Fibroblast of lung (primary cell): ENCODE measurements at regions not wholly inside any gene's neighbourhood (a gene's known extent, or its start where the extent isn't known, plus 50 kb on each side); places are given as distances from the start of the nearest gene placed in this dataset.
A peak's percentile ranks its signal among the peaks of the same experiment; 100 is the strongest.

ENCODE experiments used
- DNase-seq, 2 donors: peaks; one replicate each; pipeline versions ENCODE4 v3.0.0 to v3.0.0-alpha.2; 2010; ENCODE audit warnings: low read depth in 2 of 2
- H2AFZ ChIP-seq: 2 replicates; pipeline ENCODE4 v1.5.1; 2012; ENCODE audit warnings: low read length, control low read depth, inconsistent platforms
- H3K27ac ChIP-seq: 2 replicates; pipeline ENCODE4 v1.5.1; 2011; ENCODE audit warnings: low read length, control low read depth; ENCODE audit not compliant: insufficient read depth
- H3K27me3 ChIP-seq: 2 replicates; pipeline ENCODE4 v1.5.1; 2011; ENCODE audit warnings: mild to moderate bottlenecking, low read length; ENCODE audit not compliant: control insufficient read depth, insufficient read depth
- H3K36me3 ChIP-seq: 2 replicates; pipeline ENCODE4 v1.5.1; 2011; ENCODE audit warnings: low read length; ENCODE audit not compliant: control insufficient read depth, insufficient read depth
- H3K4me1 ChIP-seq: 2 replicates; pipeline ENCODE4 v1.5.1; 2011; ENCODE audit warnings: low read length; ENCODE audit not compliant: control insufficient read depth, insufficient read depth; ENCODE audit errors: extremely low read depth
- H3K4me2 ChIP-seq: 2 replicates; pipeline ENCODE4 v1.5.1; 2011; ENCODE audit warnings: low read length, control low read depth; ENCODE audit not compliant: insufficient read depth; ENCODE audit errors: extremely low read depth
- H3K4me3 ChIP-seq, 4 experiments: fragments of 200-600 bp in 1 of 4; sonication (generic) in 1 of 4; replicated peaks in 1 of 4; 2 replicates each; pipeline ENCODE4 v1.5.1; 2011 to 2016; ENCODE audit warnings: low read length in 4 of 4, low read depth in 3 of 4, mild to moderate bottlenecking in 3 of 4, control low read depth in 2 of 4, inconsistent platforms in 1 of 4, mixed read lengths in 1 of 4; ENCODE audit not compliant: insufficient read depth in 1 of 4; ENCODE audit errors: control extremely low read depth in 1 of 4
- H3K79me2 ChIP-seq: 2 replicates; pipeline ENCODE4 v1.5.1; 2012; ENCODE audit warnings: mild to moderate bottlenecking, low read length, inconsistent platforms; ENCODE audit not compliant: control insufficient read depth, insufficient read depth
- H3K9ac ChIP-seq: 2 replicates; pipeline ENCODE4 v1.5.1; 2011; ENCODE audit warnings: mild to moderate bottlenecking, low read length, control low read depth; ENCODE audit not compliant: insufficient read depth
- H3K9me3 ChIP-seq: 2 replicates; pipeline ENCODE4 v1.5.1; 2012; ENCODE audit warnings: low read depth, low read length; ENCODE audit not compliant: control insufficient read depth, insufficient read depth
- H4K20me1 ChIP-seq: 2 replicates; pipeline ENCODE4 v1.5.1; 2011; ENCODE audit warnings: low read length; ENCODE audit not compliant: control insufficient read depth, insufficient read depth; ENCODE audit errors: extremely low read depth
- CTCF ChIP-seq, 2 donors: IDR thresholded peaks in 1 of 2; conservative IDR thresholded peaks in 1 of 2; 1 replicate in 1 of 2; 2 replicates in 1 of 2; pipeline ENCODE4 v1.5.1; 2011 to 2012; ENCODE audit warnings: low read length in 2 of 2, control low read depth in 1 of 2, inconsistent platforms in 1 of 2, low read depth in 1 of 2, mild to moderate bottlenecking in 1 of 2
- EZH2 ChIP-seq: IDR thresholded peaks from 2 replicates; pipeline ENCODE4 v1.5.1; 2012; ENCODE audit warnings: low read length, control low read depth, mild to moderate bottlenecking; ENCODE audit errors: missing control alignments

GRCh38 chr6:54059683-54060082 lies 51.6 kb upstream of the MLIP start:
- Histone ChIP-seq H3K36me3 (no peaks in the 10 kb centered on the region), H4K20me1 (no peaks in the 10 kb centered on the region), H3K9me3 (no peaks in the 10 kb centered on the region), H3K4me3 (peak overlapping the region in 2 of 4 experiments; percentile 18 to 29), H3K27me3 (no peaks in the 10 kb centered on the region), H3K79me2 (no peaks in the 10 kb centered on the region), H3K27ac (no peak overlapping the region), H3K4me1 (no peaks in the 10 kb centered on the region), H3K4me2 (peak overlapping the region; percentile 75), H3K9ac (no peak overlapping the region), H2AFZ (peak overlapping the region; percentile 10)
- TF ChIP-seq EZH2 (no peak), CTCF (conservative IDR thresholded peaks at IDR 0.05 in 1 of 2, IDR thresholded peaks at IDR 0.05 in 1 of 2; ENCODE audit: low read depth in 1 of 2, low read length in 2 of 2) (no peak)
- no peak for DNase-seq

GRCh38 chr6:54060286-54060685 lies 51.0 kb upstream of the MLIP start:
- Histone ChIP-seq H3K27ac (no peak overlapping the region), H3K79me2 (no peaks in the 10 kb centered on the region), H3K4me2 (no peak overlapping the region), H3K9me3 (no peaks in the 10 kb centered on the region), H4K20me1 (no peaks in the 10 kb centered on the region), H3K36me3 (no peaks in the 10 kb centered on the region), H3K4me3 (no peak overlapping the region), H3K4me1 (no peaks in the 10 kb centered on the region), H2AFZ (no peak overlapping the region), H3K9ac (no peak overlapping the region), H3K27me3 (no peaks in the 10 kb centered on the region)
- DNase-seq, result peak; percentile 38 to 64
- TF ChIP-seq CTCF (conservative IDR thresholded peaks at IDR 0.05 in 1 of 2, IDR thresholded peaks at IDR 0.05 in 1 of 2; ENCODE audit: low read depth in 1 of 2, low read length in 2 of 2), result no peak
- TF ChIP-seq EZH2, result no peak
